H9 (cell line): ENCODE measurements at regions not wholly inside any gene's neighbourhood (a gene's known extent, or its start where the extent isn't known, plus 50 kb on each side); places are given as distances from the start of the nearest gene placed in this dataset.

Experiments used
- DNase-seq: peaks from one replicate; pipeline ENCODE4 v3.0.0-alpha.2; 2017
- H2AFZ ChIP-seq: one replicate; pipeline ENCODE4 v1.6.1; 2013; ENCODE audit warnings: mild to moderate bottlenecking, low read length, control low read depth, moderate library complexity
- H2AK5ac ChIP-seq: 2 replicates; pipeline ENCODE4 v1.6.1; 2013; ENCODE audit warnings: low read length, control low read depth, mixed read lengths; ENCODE audit not compliant: insufficient read length
- H2BK120ac ChIP-seq: one replicate; pipeline ENCODE4 v1.6.1; 2013; ENCODE audit warnings: low read depth, mild to moderate bottlenecking, low read length, control low read depth, inconsistent platforms; ENCODE audit not compliant: poor library complexity, severe bottlenecking
- H2BK12ac ChIP-seq: 2 replicates; pipeline ENCODE4 v1.6.1; 2013; ENCODE audit warnings: low read length, control low read depth, mixed read lengths, low read depth; ENCODE audit not compliant: insufficient read length
- H2BK15ac ChIP-seq: 2 replicates; pipeline ENCODE4 v1.6.1; 2013; ENCODE audit warnings: low read depth, low read length, control low read depth
- H2BK20ac ChIP-seq: one replicate; pipeline ENCODE4 v1.6.1; 2013; ENCODE audit warnings: low read depth, mild to moderate bottlenecking, low read length, control low read depth, inconsistent platforms; ENCODE audit not compliant: poor library complexity, severe bottlenecking
- H2BK5ac ChIP-seq: 2 replicates; pipeline ENCODE4 v1.6.1; 2013; ENCODE audit warnings: low read length, control low read depth, mixed read lengths; ENCODE audit not compliant: insufficient read length
- H3K14ac ChIP-seq: 2 replicates; pipeline ENCODE4 v1.6.1; 2013; ENCODE audit warnings: low read length, control low read depth; ENCODE audit not compliant: insufficient read depth
- H3K18ac ChIP-seq: 2 replicates; pipeline ENCODE4 v1.6.1; 2013; ENCODE audit warnings: low read depth, mild to moderate bottlenecking, mixed read lengths, low read length, control low read depth; ENCODE audit not compliant: insufficient read length
- H3K23ac ChIP-seq: 2 replicates; pipeline ENCODE4 v1.6.1; 2013; ENCODE audit warnings: low read length, control low read depth, mixed read lengths, low read depth; ENCODE audit not compliant: insufficient read length
- H3K23me2 ChIP-seq: 2 replicates; pipeline ENCODE4 v1.6.1; 2013; ENCODE audit warnings: low read depth, mild to moderate bottlenecking, mixed read lengths, low read length, control low read depth; ENCODE audit not compliant: insufficient read length, poor library complexity, severe bottlenecking
- H3K27ac ChIP-seq: 2 replicates; pipeline ENCODE4 v1.5.1; 2013; ENCODE audit warnings: low read length, control low read depth, mixed read lengths, low read depth; ENCODE audit not compliant: insufficient read length
- H3K27me3 ChIP-seq: 2 replicates; pipeline ENCODE4 v1.6.1; 2013; ENCODE audit warnings: low read length, control low read depth, inconsistent platforms; ENCODE audit not compliant: insufficient read depth
- H3K4ac ChIP-seq: 2 replicates; pipeline ENCODE4 v1.6.1; 2013; ENCODE audit warnings: low read depth, mild to moderate bottlenecking, control low read depth, inconsistent platforms, low read length, moderate library complexity
- H3K4me1 ChIP-seq: 2 replicates; pipeline ENCODE4 v1.6.1; 2013; ENCODE audit warnings: low read length, control low read depth, inconsistent platforms; ENCODE audit not compliant: insufficient read depth
- H3K4me2 ChIP-seq: 2 replicates; pipeline ENCODE4 v1.6.1; 2013; ENCODE audit warnings: low read length, control low read depth, mixed read lengths; ENCODE audit not compliant: insufficient read length, insufficient read depth
- H3K56ac ChIP-seq: 2 replicates; pipeline ENCODE4 v1.6.1; 2013; ENCODE audit warnings: low read depth, mild to moderate bottlenecking, mixed read lengths, low read length, control low read depth; ENCODE audit not compliant: insufficient read length
- H3K79me1 ChIP-seq: 2 replicates; pipeline ENCODE4 v1.6.1; 2013; ENCODE audit warnings: low read depth, mild to moderate bottlenecking, moderate library complexity, low read length, control low read depth, inconsistent platforms; ENCODE audit not compliant: insufficient read depth, poor library complexity, severe bottlenecking
- H3K79me2 ChIP-seq: 2 replicates; pipeline ENCODE4 v1.6.1; 2013; ENCODE audit warnings: low read length, control low read depth, inconsistent platforms; ENCODE audit not compliant: insufficient read depth
- H3K9ac ChIP-seq: 2 replicates; pipeline ENCODE4 v1.6.1; 2013; ENCODE audit warnings: low read length, control low read depth, mixed read lengths; ENCODE audit not compliant: insufficient read length; ENCODE audit errors: extremely low read depth
- H3K9me3 ChIP-seq: one replicate; pipeline ENCODE4 v1.6.1; 2013; ENCODE audit warnings: low read depth, low read length, inconsistent platforms; ENCODE audit not compliant: control insufficient read depth
- H3T11ph ChIP-seq: one replicate; pipeline ENCODE4 v1.6.1; 2013; ENCODE audit warnings: mild to moderate bottlenecking, low read length, control low read depth, inconsistent platforms
- H4K20me1 ChIP-seq: one replicate; pipeline ENCODE4 v1.6.1; 2013; ENCODE audit not compliant: control insufficient read depth, insufficient read length, insufficient read depth
- H4K5ac ChIP-seq: 2 replicates; pipeline ENCODE4 v1.6.1; 2013; ENCODE audit warnings: low read depth, mild to moderate bottlenecking, mixed read lengths, low read length, control low read depth; ENCODE audit not compliant: insufficient read length
- H4K8ac ChIP-seq: replicated peaks from 2 replicates; pipeline ENCODE4 v1.6.1; 2013; ENCODE audit warnings: low read length, control low read depth, mixed read lengths, low read depth; ENCODE audit not compliant: insufficient read length
- H4K91ac ChIP-seq: 2 replicates; pipeline ENCODE4 v1.6.1; 2013; ENCODE audit warnings: low read depth, mild to moderate bottlenecking, moderate library complexity, mixed read lengths, low read length, control low read depth; ENCODE audit not compliant: insufficient read length
- H3K27ac Mint-ChIP-seq, 3 experiments: 2 replicates in 2 of 3; 3 replicates in 1 of 3; pipeline ENCODE4 v1.8.0; 2020 to 2021; ENCODE audit warnings: mixed read lengths in 3 of 3, mild to moderate bottlenecking in 1 of 3, moderate library complexity in 1 of 3
- H3K27me3 Mint-ChIP-seq: 2 replicates; pipeline ENCODE4 v1.8.0; 2021; ENCODE audit warnings: low read depth, mild to moderate bottlenecking, moderate library complexity, mixed read lengths
- H3K36me3 Mint-ChIP-seq, 3 experiments: 2 replicates in 2 of 3; 3 replicates in 1 of 3; pipeline ENCODE4 v1.8.0; 2020 to 2021; ENCODE audit warnings: low read depth in 3 of 3, mixed read lengths in 3 of 3; ENCODE audit not compliant: insufficient read depth in 1 of 3
- H3K4me1 Mint-ChIP-seq, 2 experiments: 2 replicates each; pipeline ENCODE4 v1.8.0; 2020; ENCODE audit warnings: mixed read lengths in 2 of 2
- H3K4me3 Mint-ChIP-seq, 2 experiments: 2 replicates in 1 of 2; 3 replicates in 1 of 2; pipeline ENCODE4 v1.8.0; 2020 to 2021; ENCODE audit warnings: mild to moderate bottlenecking in 2 of 2, mixed read lengths in 2 of 2, moderate library complexity in 1 of 2
- H3K9me3 Mint-ChIP-seq, 2 experiments: 2 replicates in 1 of 2; 3 replicates in 1 of 2; pipeline ENCODE4 v1.8.0; 2020; ENCODE audit warnings: mild to moderate bottlenecking in 2 of 2, mixed read lengths in 2 of 2, moderate library complexity in 1 of 2
- CTCF ChIP-seq: fragments of 200-600 bp; sonication (generic); conservative IDR thresholded peaks from 3 replicates; pipeline ENCODE4 v1.8.0; 2021; ENCODE audit warnings: antibody characterized with exemption, mild to moderate bottlenecking
- WGBS: extraction: QIAGEN DNeasy Blood & Tissue Kit; methylation state at CpG from one replicate; pipeline ENCODE4 v1.1.7; 2013; ENCODE audit warnings: missing lambda C conversion rate, low lambda C conversion rate, mixed read lengths; ENCODE audit not compliant: insufficient read length; ENCODE audit errors: extremely low coverage; 5-methylcytosine and 5-hydroxymethylcytosine counted together

- Histone ChIP-seq H3K23me2 (no peaks in the 10 kb centered on the region), H3K56ac (no peak overlapping the region), H3T11ph (no peak overlapping the region), H3K79me1 (no peaks in the 10 kb centered on the region), H3K27me3 (no peaks in the 10 kb centered on the region), H2AK5ac (no peak overlapping the region), H3K4me2 (no peak overlapping the region), H3K4me1 (no peaks in the 10 kb centered on the region), H4K5ac (no peak overlapping the region), H2BK15ac (no peak overlapping the region), H2AFZ (no peak overlapping the region), H2BK5ac (no peak overlapping the region), H2BK120ac (no peak overlapping the region), H2BK20ac (no peak overlapping the region), H3K18ac (no peak overlapping the region), H3K79me2 (no peaks in the 10 kb centered on the region), H4K20me1 (no peaks in the 10 kb centered on the region), H3K9ac (no peak overlapping the region), H3K14ac (no peak overlapping the region), H3K23ac (no peak overlapping the region), H3K27ac (no peak overlapping the region), H3K4ac (no peak overlapping the region), H4K8ac (no peak overlapping the region), H4K91ac (no peak overlapping the region), H3K9me3 (peaks cover 5% of the 10 kb centered on the region), H2BK12ac (no peak overlapping the region)
- H3K4me1 Mint-ChIP-seq, result no peaks in the 10 kb centered on the region
- no peaks in the 10 kb centered on the region; the same call in 1 of the 2 replicates for H3K27me3 Mint-ChIP-seq
- no CpG with 5 or more reads among the region's 11 CpGs for WGBS
- no peak overlapping the region for H3K4me3 Mint-ChIP-seq
- H3K36me3 Mint-ChIP-seq, result peaks cover 5 to 43% (median 10%) of the 10 kb centered on the region in 3 experiments
- no peak for DNase-seq
- no peak for TF ChIP-seq CTCF
- H3K9me3 Mint-ChIP-seq, result peaks cover 84 to 93% of the 10 kb centered on the region in 2 experiments
- H3K27ac Mint-ChIP-seq, result no peak overlapping the region
Observed at GRCh38 chr7:153322991-153323390, 563.4 kb downstream of the ACTR3B start.
